Loucy (cell line): ENCODE measurements at regions not wholly inside any gene's neighbourhood (a gene's known extent, or its start where the extent isn't known, plus 50 kb on each side); places are given as distances from the start of the nearest gene placed in this dataset.
A peak's percentile ranks its signal among the peaks of the same experiment; 100 is the strongest.

Source experiments
- H2AFZ ChIP-seq: fragments of 200-600 bp; sonication (generic); 2 replicates; pipeline ENCODE4 v1.6.0; 2016; ENCODE audit warnings: antibody characterized with exemption, mild to moderate bottlenecking, low read length, moderate library complexity
- H3F3A ChIP-seq: fragments of 200-600 bp; 2 replicates; pipeline ENCODE4 v1.6.0; 2016; ENCODE audit warnings: antibody characterized with exemption, low read depth, mild to moderate bottlenecking
- H3K27me3 ChIP-seq: fragments of 200-600 bp; sonication (generic); 2 replicates; pipeline ENCODE4 v1.6.1; 2014; ENCODE audit warnings: low read length, mild to moderate bottlenecking; ENCODE audit not compliant: insufficient read depth, poor library complexity, severe bottlenecking
- H3K36me3 ChIP-seq: fragments of 200-600 bp; sonication (generic); 2 replicates; pipeline ENCODE4 v1.6.1; 2016; ENCODE audit warnings: low read length; ENCODE audit not compliant: insufficient read depth
- H3K4me1 ChIP-seq: fragments of 200-600 bp; sonication (generic); 2 replicates; pipeline ENCODE4 v1.5.1; 2014; ENCODE audit warnings: low read length, mild to moderate bottlenecking; ENCODE audit not compliant: insufficient read depth, poor library complexity, severe bottlenecking
- H3K4me2 ChIP-seq: fragments of 200-600 bp; sonication (generic); 2 replicates; pipeline ENCODE4 v1.6.0; 2014; ENCODE audit warnings: antibody characterized with exemption, low read length, low read depth, mild to moderate bottlenecking; ENCODE audit not compliant: poor library complexity, severe bottlenecking
- H3K4me3 ChIP-seq: fragments of 200-600 bp; sonication (generic); 2 replicates; pipeline ENCODE4 v1.5.1; 2014; ENCODE audit warnings: low read length, mild to moderate bottlenecking, mixed read lengths; ENCODE audit not compliant: poor library complexity, severe bottlenecking
- H3K79me2 ChIP-seq: fragments of 200-600 bp; sonication (generic); 2 replicates; pipeline ENCODE4 v1.6.1; 2014; ENCODE audit warnings: low read length; ENCODE audit not compliant: insufficient read depth
- H3K9ac ChIP-seq: fragments of 200-600 bp; sonication (generic); 2 replicates; pipeline ENCODE4 v1.6.0; 2014; ENCODE audit warnings: mild to moderate bottlenecking, low read depth, low read length, moderate library complexity; ENCODE audit not compliant: poor library complexity, severe bottlenecking
- H3K9me2 ChIP-seq: fragments of 200-600 bp; sonication (generic); replicated peaks from 2 replicates; pipeline ENCODE4 v1.6.1; 2016; ENCODE audit warnings: low read depth, low read length, mixed read lengths
- H3K9me3 ChIP-seq: fragments of 200-600 bp; sonication (generic); 2 replicates; pipeline ENCODE4 v1.6.1; 2014; ENCODE audit warnings: mild to moderate bottlenecking, antibody characterized with exemption, low read length, low read depth; ENCODE audit not compliant: insufficient read depth
- H4K20me1 ChIP-seq: fragments of 200-600 bp; sonication (generic); 2 replicates; pipeline ENCODE4 v1.6.0; 2014; ENCODE audit warnings: antibody characterized with exemption, low read length, mild to moderate bottlenecking; ENCODE audit not compliant: insufficient read depth, poor library complexity, severe bottlenecking
- CTCF ChIP-seq: fragments of 200-600 bp; sonication (generic); conservative IDR thresholded peaks from 2 replicates; pipeline ENCODE4 v1.5.1; 2014; ENCODE audit warnings: mild to moderate bottlenecking, antibody characterized with exemption, low read length
- EZH2phosphoT487 ChIP-seq: fragments of 200-600 bp; IDR thresholded peaks from 2 replicates; pipeline ENCODE4 v1.6.1; 2018; ENCODE audit warnings: antibody characterized with exemption, mild to moderate bottlenecking, moderate library complexity, borderline replicate concordance

GRCh38 chr4:54499308-54500074 lies 158.3 kb upstream of the KIT start:
- Histone ChIP-seq H3F3A (no peaks in the 10 kb centered on the region), H3K4me1 (peaks cover 45% of the 10 kb centered on the region), H4K20me1 (no peaks in the 10 kb centered on the region), H2AFZ (no peak overlapping the region), H3K79me2 (no peaks in the 10 kb centered on the region), H3K4me2 (peak overlapping the region; percentile 22), H3K9ac (no peak overlapping the region), H3K4me3 (no peak overlapping the region), H3K9me2 (no peaks in the 10 kb centered on the region), H3K36me3 (no peaks in the 10 kb centered on the region), H3K27me3 (no peaks in the 10 kb centered on the region), H3K9me3 (no peaks in the 10 kb centered on the region)
- TF ChIP-seq EZH2phosphoT487 (no peak), CTCF (no peak)

- H3K36me3 ChIP-seq, result no peaks in the 10 kb centered on the region
- H3K4me3 ChIP-seq, result no peak overlapping the region
- TF ChIP-seq EZH2phosphoT487, result no peak
- TF ChIP-seq CTCF, result no peak
- H3K9me3 ChIP-seq, result peaks cover 6% of the 10 kb centered on the region; the same call in 1 of the 2 replicates
- no peak overlapping the region for H2AFZ ChIP-seq
- H3K9me2 ChIP-seq, result no peaks in the 10 kb centered on the region
- H3K79me2 ChIP-seq, result no peaks in the 10 kb centered on the region
- H3K27me3 ChIP-seq, result no peaks in the 10 kb centered on the region
- H3K4me2 ChIP-seq, result no peak overlapping the region
- H3K4me1 ChIP-seq, result no peaks in the 10 kb centered on the region
- H4K20me1 ChIP-seq, result no peaks in the 10 kb centered on the region
- no peak overlapping the region for H3K9ac ChIP-seq
- H3F3A ChIP-seq, result no peaks in the 10 kb centered on the region
Observed at GRCh38 chr4:54505362-54505761, 152.4 kb upstream of the KIT start.

DNA sequence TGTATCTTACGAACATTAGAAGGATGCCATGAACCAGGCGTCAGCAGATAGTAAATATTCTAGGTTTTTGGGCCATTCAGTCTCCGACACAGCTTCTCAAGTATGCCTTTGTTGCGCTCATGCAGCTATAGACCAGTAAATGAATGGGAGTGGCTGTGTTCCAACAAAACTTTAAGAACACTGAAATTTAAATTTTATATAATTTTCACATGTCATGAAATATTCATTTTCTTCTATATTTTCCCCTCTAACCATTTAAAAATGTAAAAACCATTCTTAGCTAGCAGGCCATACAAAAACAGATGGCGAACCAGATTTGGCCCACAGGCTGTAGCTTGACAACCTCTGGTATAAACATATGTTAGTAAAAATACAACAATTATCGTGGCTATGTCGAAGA lies 151.8 kb upstream of the KIT start:
- no peaks in the 10 kb centered on the region for H3K79me2 ChIP-seq
- peaks cover 6% of the 10 kb centered on the region; the same call in 1 of the 2 replicates for H3K9me3 ChIP-seq
- H3K9ac ChIP-seq, result no peak overlapping the region
- no peaks in the 10 kb centered on the region for H3K4me1 ChIP-seq
- H3K4me2 ChIP-seq, result no peak overlapping the region
- H3K36me3 ChIP-seq, result no peaks in the 10 kb centered on the region
- H3K27me3 ChIP-seq, result no peaks in the 10 kb centered on the region
- TF ChIP-seq EZH2phosphoT487, result no peak
- TF ChIP-seq CTCF, result no peak
- no peaks in the 10 kb centered on the region for H4K20me1 ChIP-seq
- H3F3A ChIP-seq, result no peaks in the 10 kb centered on the region
- H3K9me2 ChIP-seq, result no peaks in the 10 kb centered on the region
- no peak overlapping the region for H2AFZ ChIP-seq
- no peak overlapping the region for H3K4me3 ChIP-seq
